ENCODE measurements at regions not wholly inside any gene's neighbourhood (a gene's known extent, or its start where the extent isn't known, plus 50 kb on each side); places are given as distances from the start of the nearest gene placed in this dataset.

DNA sequence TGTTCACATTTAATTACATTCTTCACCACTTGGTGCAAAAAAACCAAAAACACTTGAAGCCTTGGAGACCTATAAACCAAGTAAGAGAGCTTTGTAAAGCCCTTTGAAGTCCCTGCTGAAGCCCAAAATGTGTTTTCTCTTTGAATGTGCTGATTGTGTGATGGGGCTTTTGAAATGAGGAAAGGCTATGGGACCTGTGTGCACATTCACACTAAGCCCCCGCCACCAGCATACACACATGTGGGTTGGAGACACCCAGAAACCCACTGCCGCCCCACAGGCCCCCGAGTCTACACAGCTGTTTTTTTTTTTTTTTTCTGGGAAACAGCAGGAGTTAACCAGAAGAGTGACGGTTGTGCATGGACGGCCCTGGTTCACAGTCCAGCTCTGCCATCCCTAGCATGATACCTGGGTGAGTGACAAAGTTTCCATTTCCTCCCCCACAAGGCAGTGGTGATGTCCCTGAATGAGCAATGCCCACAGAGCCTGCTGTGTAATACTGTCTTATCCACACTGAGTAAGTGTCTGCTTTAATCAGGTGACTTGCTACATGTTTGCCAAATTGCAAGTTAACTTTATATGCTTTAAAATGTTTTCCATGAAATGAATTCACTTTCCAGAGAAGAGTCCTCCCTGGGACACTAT, 154.6 kb upstream of the GDF10 start:
- peaks cover 2% of the 10 kb centered on the region for H3K27me3 Mint-ChIP-seq
- no peak overlapping the region for H3K27ac Mint-ChIP-seq
- TF ChIP-seq, protein P1, sequence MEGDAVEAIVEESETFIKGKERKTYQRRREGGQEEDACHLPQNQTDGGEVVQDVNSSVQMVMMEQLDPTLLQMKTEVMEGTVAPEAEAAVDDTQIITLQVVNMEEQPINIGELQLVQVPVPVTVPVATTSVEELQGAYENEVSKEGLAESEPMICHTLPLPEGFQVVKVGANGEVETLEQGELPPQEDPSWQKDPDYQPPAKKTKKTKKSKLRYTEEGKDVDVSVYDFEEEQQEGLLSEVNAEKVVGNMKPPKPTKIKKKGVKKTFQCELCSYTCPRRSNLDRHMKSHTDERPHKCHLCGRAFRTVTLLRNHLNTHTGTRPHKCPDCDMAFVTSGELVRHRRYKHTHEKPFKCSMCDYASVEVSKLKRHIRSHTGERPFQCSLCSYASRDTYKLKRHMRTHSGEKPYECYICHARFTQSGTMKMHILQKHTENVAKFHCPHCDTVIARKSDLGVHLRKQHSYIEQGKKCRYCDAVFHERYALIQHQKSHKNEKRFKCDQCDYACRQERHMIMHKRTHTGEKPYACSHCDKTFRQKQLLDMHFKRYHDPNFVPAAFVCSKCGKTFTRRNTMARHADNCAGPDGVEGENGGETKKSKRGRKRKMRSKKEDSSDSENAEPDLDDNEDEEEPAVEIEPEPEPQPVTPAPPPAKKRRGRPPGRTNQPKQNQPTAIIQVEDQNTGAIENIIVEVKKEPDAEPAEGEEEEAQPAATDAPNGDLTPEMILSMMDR (IDR thresholded peaks at IDR 0.05): no peak
- DNase-seq: no peak
- H3K9me3 Mint-ChIP-seq: no peaks in the 10 kb centered on the region
- no peaks in the 10 kb centered on the region for H3K4me1 Mint-ChIP-seq
- no peaks in the 10 kb centered on the region for H3K36me3 Mint-ChIP-seq (ENCODE audit: low read depth)
- no peak for ATAC-seq (ENCODE audit: low read depth)
- intact Hi-C loops (cut with micrococcal nuclease): no loop called here
- POLR2A ChIA-PET: no interaction called here
- no peak overlapping the region for H3K4me3 Mint-ChIP-seq
- CTCF ChIA-PET: no interaction called here

DNA sequence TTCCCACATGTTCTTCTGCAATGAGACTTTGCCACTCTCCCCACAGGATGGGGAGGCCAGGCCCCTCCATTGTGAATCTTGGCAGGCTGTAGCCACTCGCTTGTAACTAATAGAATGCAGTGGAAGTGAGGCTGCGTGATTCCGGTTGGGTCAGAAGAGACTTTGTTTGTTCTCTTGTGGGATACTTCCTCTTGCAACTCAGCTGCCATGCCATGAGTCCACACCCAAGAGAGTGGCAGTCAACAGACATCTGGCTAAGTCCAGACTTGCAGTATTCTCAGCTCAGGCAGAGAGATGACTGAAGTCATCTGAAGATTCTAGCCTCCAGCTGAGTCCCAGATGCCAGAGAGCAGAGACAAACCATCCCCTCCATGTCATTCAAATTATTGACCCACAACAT, 153.4 kb upstream of the GDF10 start:
- Mint-ChIP-seq H3K4me1 (no peaks in the 10 kb centered on the region), H3K36me3 (ENCODE audit: low read depth) (no peaks in the 10 kb centered on the region), H3K27me3 (peaks cover 6% of the 10 kb centered on the region), H3K4me3 (no peak overlapping the region), H3K27ac (no peak overlapping the region), H3K9me3 (no peaks in the 10 kb centered on the region)
- no peak for DNase-seq
- ATAC-seq (ENCODE audit: low read depth): no peak
- intact Hi-C loops (cut with micrococcal nuclease): no loop called here
- ChIA-PET POLR2A (no interaction called here), CTCF (no interaction called here)
- TF ChIP-seq, protein P1 (IDR thresholded peaks at IDR 0.05): no peak

DNA sequence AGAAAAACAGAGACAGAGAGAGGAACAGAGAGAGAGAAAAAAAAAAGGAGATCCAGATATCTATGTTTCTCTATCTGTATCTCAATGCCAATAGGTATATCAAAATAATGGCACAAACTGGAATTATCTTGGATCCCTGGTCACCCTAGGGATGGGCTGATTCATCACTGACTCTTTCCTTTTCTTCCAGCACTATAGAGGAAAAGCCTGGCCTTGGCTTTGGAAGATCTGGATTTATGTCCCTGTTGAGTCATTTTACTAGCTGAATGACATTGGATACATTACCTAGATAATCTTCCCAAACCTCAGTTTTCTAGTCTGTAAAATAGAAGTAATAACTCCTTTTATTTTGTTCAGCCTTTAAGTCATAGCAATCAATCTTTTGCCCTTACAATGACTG, 152.8 kb upstream of the GDF10 start:
- TF ChIP-seq, protein P1 (IDR thresholded peaks at IDR 0.05): no peak
- intact Hi-C loops (cut with micrococcal nuclease): no loop called here
- Mint-ChIP-seq H3K4me1 (no peaks in the 10 kb centered on the region), H3K36me3 (ENCODE audit: low read depth) (no peaks in the 10 kb centered on the region), H3K27me3 (peaks cover 6% of the 10 kb centered on the region), H3K9me3 (no peaks in the 10 kb centered on the region), H3K27ac (no peak overlapping the region), H3K4me3 (no peak overlapping the region)
- no peak for DNase-seq
- POLR2A ChIA-PET: no interaction called here
- CTCF ChIA-PET: no interaction called here
- no peak for ATAC-seq (ENCODE audit: low read depth)

DNA sequence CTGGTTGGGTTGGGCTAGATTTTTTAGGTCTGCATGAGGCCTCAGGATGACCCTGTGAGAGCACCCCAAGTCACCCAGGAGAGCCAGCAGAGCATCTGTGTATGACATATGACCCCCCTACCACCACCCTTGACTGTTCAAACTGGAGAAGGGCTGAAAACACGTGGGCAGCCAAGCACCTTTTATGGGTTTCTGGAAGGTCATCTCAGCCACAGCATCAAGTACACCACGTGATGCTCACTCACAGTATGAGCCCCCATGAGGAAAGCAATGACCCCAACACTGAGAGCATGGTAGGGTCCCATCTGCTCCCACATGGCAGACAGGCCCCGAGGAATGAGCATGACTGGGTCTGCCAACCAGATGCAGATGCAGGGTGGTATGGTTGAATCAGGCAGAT, 149.4 kb upstream of the GDF10 start:
- Mint-ChIP-seq H3K9me3 (peaks cover 13% of the 10 kb centered on the region), H3K4me3 (no peak overlapping the region)

DNA sequence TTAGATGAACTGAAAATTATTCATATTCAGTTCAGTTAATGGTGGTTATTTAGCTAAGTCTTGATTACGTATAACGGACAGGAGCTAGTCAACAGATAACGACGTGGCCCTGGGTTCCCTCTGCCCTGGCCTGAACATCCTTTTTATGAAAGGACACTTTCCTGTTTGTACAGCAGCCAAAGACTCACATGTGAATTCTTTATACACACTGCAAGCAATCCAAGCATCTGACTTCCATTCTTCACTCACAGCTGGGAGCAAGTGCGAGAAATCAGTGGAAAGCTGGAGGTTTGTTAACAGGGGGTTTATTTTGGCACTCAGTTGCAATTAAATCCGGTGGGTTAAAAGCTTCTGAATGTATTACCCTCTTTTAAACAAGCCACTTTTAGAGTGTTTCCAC, 148.1 kb upstream of the GDF10 start:
- Mint-ChIP-seq H3K27me3 (peaks cover 18% of the 10 kb centered on the region), H3K36me3 (ENCODE audit: low read depth) (no peaks in the 10 kb centered on the region), H3K27ac (no peak overlapping the region), H3K4me3 (no peak overlapping the region), H3K9me3 (peaks cover 21% of the 10 kb centered on the region), H3K4me1 (no peaks in the 10 kb centered on the region)
- TF ChIP-seq, protein P1 (IDR thresholded peaks at IDR 0.05): no peak
- no peak for ATAC-seq (ENCODE audit: low read depth)
- ChIA-PET CTCF (no interaction called here), POLR2A (no interaction called here)
- intact Hi-C loops (cut with micrococcal nuclease): no loop called here
- no peak for DNase-seq

More for the DNA sequence above, 149.4 kb upstream of the GDF10 start:
- intact Hi-C loops (cut with micrococcal nuclease): no loop called here
- ChIA-PET POLR2A (no interaction called here), CTCF (no interaction called here)
- H3K4me1 Mint-ChIP-seq: no peaks in the 10 kb centered on the region
- no peak for DNase-seq
- peaks cover 14% of the 10 kb centered on the region for H3K27me3 Mint-ChIP-seq
- H3K27ac Mint-ChIP-seq: no peak overlapping the region
- no peak for ATAC-seq (ENCODE audit: low read depth)
- H3K36me3 Mint-ChIP-seq (ENCODE audit: low read depth): no peaks in the 10 kb centered on the region
- TF ChIP-seq, protein P1 (IDR thresholded peaks at IDR 0.05): no peak

Measured in activated B cell treated with CpG ODN at 0.5 μM for 24 hours (primary cell).